Panc1 (cell line): ENCODE measurements at regions not wholly inside any gene's neighbourhood (a gene's known extent, or its start where the extent isn't known, plus 50 kb on each side); places are given as distances from the start of the nearest gene placed in this dataset.

ENCODE experiments used
- ATAC-seq: fragments of 200-7000 bp; cut with Tn5 transposase; 2 replicates; pipeline ENCODE4 v1.9.1; 2020; ENCODE audit warnings: mild to moderate bottlenecking, moderate library complexity
- BruUV-seq: library from RNA; stranded (reverse); fragments of 400-500 nt; replicated peaks from 2 replicates; lab custom pipeline; 2021; lab: Mats Ljungman, UMichigan
- CTCF ChIA-PET: fragments of 300-600 bp; sonication (Branson Sonifier 250); formaldehyde crosslinking; loops from one replicate; lab custom pipeline; 2022; ENCODE audit warnings: antibody characterized with exemption; lab: Charles Lee
- POLR2A ChIA-PET: fragments of 300-600 bp; sonication (Branson Sonifier 250); formaldehyde crosslinking; loops from one replicate; lab custom pipeline; 2022; ENCODE audit warnings: antibody characterized with exemption; lab: Charles Lee
- DNase-seq: peaks from one replicate; pipeline ENCODE4 v3.0.0-alpha.2; 2010; ENCODE audit warnings: low read depth, low spot score
- H3K27ac ChIP-seq: 2 replicates; pipeline ENCODE4 v1.5.1; 2011; ENCODE audit warnings: mild to moderate bottlenecking, low read length, inconsistent platforms
- H3K27me3 ChIP-seq: fragments of 200-500 bp; sonication (Bioruptor generic); 2 replicates; pipeline ENCODE4 v1.6.0; 2014; ENCODE audit warnings: low read length, inconsistent platforms; ENCODE audit not compliant: control insufficient read depth, insufficient read depth
- H3K36me3 ChIP-seq: fragments of 200-500 bp; sonication (Bioruptor generic); 2 replicates; pipeline ENCODE4 v1.5.1; 2014; ENCODE audit warnings: inconsistent platforms, mild to moderate bottlenecking, low read length, moderate library complexity; ENCODE audit not compliant: control insufficient read depth, insufficient read depth
- H3K4me1 ChIP-seq: 2 replicates; pipeline ENCODE4 v1.5.1; 2011; ENCODE audit warnings: inconsistent platforms, mild to moderate bottlenecking, low read length, moderate library complexity; ENCODE audit not compliant: control insufficient read depth, insufficient read depth
- H3K4me3 ChIP-seq, 2 experiments: 2 replicates each; pipeline ENCODE4 v1.5.1; 2011 to 2012; ENCODE audit warnings: low read depth in 2 of 2, low read length in 2 of 2, mild to moderate bottlenecking in 2 of 2, inconsistent platforms in 1 of 2, moderate library complexity in 1 of 2
- H3K9me3 ChIP-seq: fragments of 200-500 bp; sonication (Bioruptor generic); 2 replicates; pipeline ENCODE4 v1.5.1; 2014; ENCODE audit warnings: low read depth, mild to moderate bottlenecking, inconsistent platforms, low read length, moderate library complexity; ENCODE audit not compliant: control insufficient read depth, insufficient read depth
- POLR2AphosphoS5 ChIP-seq: IDR thresholded peaks from 2 replicates; pipeline ENCODE4 v1.6.1; 2012; ENCODE audit warnings: mild to moderate bottlenecking, low read depth, low read length, moderate library complexity
- SIN3A ChIP-seq: IDR thresholded peaks from 2 replicates; pipeline ENCODE4 v1.6.1; 2012; ENCODE audit warnings: low read depth, mild to moderate bottlenecking, low read length, moderate library complexity, borderline replicate concordance; ENCODE audit not compliant: insufficient read depth
- TCF7L2 ChIP-seq: IDR thresholded peaks from 2 replicates; pipeline ENCODE4 v1.6.1; 2011; ENCODE audit warnings: mild to moderate bottlenecking, low read depth, low read length, inconsistent platforms
- in situ Hi-C: cut with HindIII; loops from 2 replicates; pipeline ENCODE4 v1.10.0; 2016; ENCODE audit warnings: low sequenced_read_pairs, low pct_unique_long_range_greater_than_20kb
- intact Hi-C: fragments of 100-400 bp; cut with micrococcal nuclease; formaldehyde crosslinking; loops from one replicate; pipeline ENCODE4 v1.10.0; 2022; ENCODE audit not compliant: unreplicated experiment
- TF ChIP-seq, protein P1 (sequence below): fragments of 450-650 bp; IDR thresholded peaks from 2 replicates; pipeline ENCODE4 v1.5.1; 2017; ENCODE audit warnings: mild to moderate bottlenecking
- TF ChIP-seq, protein P2 (sequence below), 2 experiments: IDR thresholded peaks; 2 replicates each; pipeline ENCODE4 v1.6.1; 2011 to 2012; ENCODE audit warnings: low read depth in 2 of 2, control low read depth in 1 of 2, low read length in 1 of 2, mild to moderate bottlenecking in 1 of 2, moderate library complexity in 1 of 2; ENCODE audit not compliant: insufficient read depth in 1 of 2

DNA sequence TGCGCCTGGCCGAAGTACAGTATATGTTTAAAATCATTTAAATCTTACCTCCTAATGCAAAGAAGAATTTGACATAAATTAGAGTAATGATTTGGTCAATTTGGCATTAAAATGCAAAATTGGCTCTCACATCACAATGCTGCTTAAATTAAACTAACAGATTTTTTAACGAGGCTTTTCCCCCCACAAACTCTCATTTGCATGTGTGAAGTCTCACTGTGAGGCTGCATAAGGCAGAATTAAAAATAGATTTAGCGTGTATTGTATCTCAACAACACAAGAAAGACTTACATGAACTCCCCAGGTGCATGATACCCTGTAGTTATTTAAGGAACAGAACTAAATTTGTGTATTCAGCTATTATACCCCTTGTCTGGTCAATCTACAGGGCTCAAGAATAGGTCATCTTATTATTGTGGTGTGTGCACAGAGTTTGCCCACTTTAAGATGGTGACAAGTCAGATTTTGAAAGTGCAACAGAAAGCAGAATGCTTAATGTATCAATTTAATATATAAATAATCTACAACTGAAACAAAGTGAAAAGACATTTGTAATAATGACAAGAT lies 897.9 kb downstream of the EPHA3 start:
- Histone ChIP-seq H3K27me3 (no peaks in the 10 kb centered on the region), H3K9me3 (no peaks in the 10 kb centered on the region), H3K4me3 (no peak overlapping the region), H3K4me1 (no peaks in the 10 kb centered on the region), H3K27ac (no peak overlapping the region), H3K36me3 (no peaks in the 10 kb centered on the region)
- POLR2A ChIA-PET, result no interaction called here
- TF ChIP-seq POLR2AphosphoS5 (no peak), SIN3A (no peak), TCF7L2 (no peak)
- TF ChIP-seq, protein P1, sequence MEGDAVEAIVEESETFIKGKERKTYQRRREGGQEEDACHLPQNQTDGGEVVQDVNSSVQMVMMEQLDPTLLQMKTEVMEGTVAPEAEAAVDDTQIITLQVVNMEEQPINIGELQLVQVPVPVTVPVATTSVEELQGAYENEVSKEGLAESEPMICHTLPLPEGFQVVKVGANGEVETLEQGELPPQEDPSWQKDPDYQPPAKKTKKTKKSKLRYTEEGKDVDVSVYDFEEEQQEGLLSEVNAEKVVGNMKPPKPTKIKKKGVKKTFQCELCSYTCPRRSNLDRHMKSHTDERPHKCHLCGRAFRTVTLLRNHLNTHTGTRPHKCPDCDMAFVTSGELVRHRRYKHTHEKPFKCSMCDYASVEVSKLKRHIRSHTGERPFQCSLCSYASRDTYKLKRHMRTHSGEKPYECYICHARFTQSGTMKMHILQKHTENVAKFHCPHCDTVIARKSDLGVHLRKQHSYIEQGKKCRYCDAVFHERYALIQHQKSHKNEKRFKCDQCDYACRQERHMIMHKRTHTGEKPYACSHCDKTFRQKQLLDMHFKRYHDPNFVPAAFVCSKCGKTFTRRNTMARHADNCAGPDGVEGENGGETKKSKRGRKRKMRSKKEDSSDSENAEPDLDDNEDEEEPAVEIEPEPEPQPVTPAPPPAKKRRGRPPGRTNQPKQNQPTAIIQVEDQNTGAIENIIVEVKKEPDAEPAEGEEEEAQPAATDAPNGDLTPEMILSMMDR, result no peak
- TF ChIP-seq, protein P2, sequence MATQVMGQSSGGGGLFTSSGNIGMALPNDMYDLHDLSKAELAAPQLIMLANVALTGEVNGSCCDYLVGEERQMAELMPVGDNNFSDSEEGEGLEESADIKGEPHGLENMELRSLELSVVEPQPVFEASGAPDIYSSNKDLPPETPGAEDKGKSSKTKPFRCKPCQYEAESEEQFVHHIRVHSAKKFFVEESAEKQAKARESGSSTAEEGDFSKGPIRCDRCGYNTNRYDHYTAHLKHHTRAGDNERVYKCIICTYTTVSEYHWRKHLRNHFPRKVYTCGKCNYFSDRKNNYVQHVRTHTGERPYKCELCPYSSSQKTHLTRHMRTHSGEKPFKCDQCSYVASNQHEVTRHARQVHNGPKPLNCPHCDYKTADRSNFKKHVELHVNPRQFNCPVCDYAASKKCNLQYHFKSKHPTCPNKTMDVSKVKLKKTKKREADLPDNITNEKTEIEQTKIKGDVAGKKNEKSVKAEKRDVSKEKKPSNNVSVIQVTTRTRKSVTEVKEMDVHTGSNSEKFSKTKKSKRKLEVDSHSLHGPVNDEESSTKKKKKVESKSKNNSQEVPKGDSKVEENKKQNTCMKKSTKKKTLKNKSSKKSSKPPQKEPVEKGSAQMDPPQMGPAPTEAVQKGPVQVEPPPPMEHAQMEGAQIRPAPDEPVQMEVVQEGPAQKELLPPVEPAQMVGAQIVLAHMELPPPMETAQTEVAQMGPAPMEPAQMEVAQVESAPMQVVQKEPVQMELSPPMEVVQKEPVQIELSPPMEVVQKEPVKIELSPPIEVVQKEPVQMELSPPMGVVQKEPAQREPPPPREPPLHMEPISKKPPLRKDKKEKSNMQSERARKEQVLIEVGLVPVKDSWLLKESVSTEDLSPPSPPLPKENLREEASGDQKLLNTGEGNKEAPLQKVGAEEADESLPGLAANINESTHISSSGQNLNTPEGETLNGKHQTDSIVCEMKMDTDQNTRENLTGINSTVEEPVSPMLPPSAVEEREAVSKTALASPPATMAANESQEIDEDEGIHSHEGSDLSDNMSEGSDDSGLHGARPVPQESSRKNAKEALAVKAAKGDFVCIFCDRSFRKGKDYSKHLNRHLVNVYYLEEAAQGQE (IDR thresholded peaks at IDR 0.05; ENCODE audit: insufficient read depth in 1 of 2, low read depth in 2 of 2, low read length in 1 of 2), result no peak
- BruUV-seq, result no TSS peak
- DNase-seq (no peak), ATAC-seq (no peak)
- CTCF ChIA-PET, result no interaction called here
- in situ Hi-C loops (no loop called here), intact Hi-C loops (no loop called here)

DNA sequence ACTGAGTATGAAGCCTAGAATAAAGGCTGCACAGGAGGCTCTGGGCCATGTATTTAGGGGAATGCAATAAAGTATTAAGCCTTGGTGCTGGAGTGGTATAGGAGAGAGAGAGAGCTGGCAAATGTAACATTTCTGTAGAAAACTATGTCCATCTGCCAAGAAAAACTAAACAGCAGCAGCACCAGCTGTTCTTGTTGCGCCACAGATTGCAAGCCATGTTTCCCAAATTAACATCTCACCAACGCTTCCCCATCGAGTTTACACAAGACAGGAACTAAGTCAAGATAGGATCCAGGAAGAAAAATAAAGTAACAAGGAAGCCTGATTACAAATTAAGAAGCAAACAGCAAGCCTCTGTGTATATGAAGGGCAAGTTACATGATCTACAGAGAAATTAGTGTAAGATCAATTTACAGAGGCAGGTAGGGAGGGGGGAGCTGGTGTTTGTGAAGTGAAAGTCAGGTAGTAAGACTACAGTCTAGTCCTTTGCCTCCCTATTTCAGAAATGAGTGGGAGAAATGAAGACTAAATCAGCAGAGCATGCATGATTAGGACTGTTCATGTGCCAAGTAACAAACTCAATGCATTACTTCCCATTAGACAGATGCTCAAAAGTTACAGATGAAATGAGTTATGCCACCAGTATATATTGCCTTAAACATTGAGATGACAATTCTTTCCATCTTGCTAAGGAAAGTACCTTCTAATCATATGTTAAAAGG lies 900.5 kb downstream of the EPHA3 start:
- TF ChIP-seq, protein P1, result no peak
- TF ChIP-seq TCF7L2 (no peak), SIN3A (no peak), POLR2AphosphoS5 (no peak)
- TF ChIP-seq, protein P2 (IDR thresholded peaks at IDR 0.05; ENCODE audit: insufficient read depth in 1 of 2, low read depth in 2 of 2, low read length in 1 of 2), result no peak
- ChIA-PET CTCF (no interaction called here), POLR2A (no interaction called here)
- no peak overlapping the region for H3K4me3 ChIP-seq
- ATAC-seq (no peak), DNase-seq (no peak)
- no peaks in the 10 kb centered on the region for H3K36me3 ChIP-seq
- H3K27ac ChIP-seq, result no peak overlapping the region
- H3K27me3 ChIP-seq, result no peaks in the 10 kb centered on the region
- intact Hi-C loops, result no loop called here
- H3K4me1 ChIP-seq, result no peaks in the 10 kb centered on the region
- BruUV-seq, result no TSS peak
- H3K9me3 ChIP-seq, result no peaks in the 10 kb centered on the region
- in situ Hi-C loops, result no loop called here
